HS-5 (cell line): ENCODE measurements at regions not wholly inside any gene's neighbourhood (a gene's known extent, or its start where the extent isn't known, plus 50 kb on each side); places are given as distances from the start of the nearest gene placed in this dataset.
A peak's percentile ranks its signal among the peaks of the same experiment; 100 is the strongest.

Source experiments
- DNase-seq: peaks from one replicate; pipeline ENCODE4 v3.0.0-alpha.2; 2012; ENCODE audit warnings: low read depth

GRCh38 chr7:21029006-21029405 lies 242.3 kb upstream of the SP8 start:
- DNase-seq, result no peak

GRCh38 chr7:21030237-21030871 lies 243.7 kb upstream of the SP8 start:
- DNase-seq, result no peak

GRCh38 chr7:21041252-21041651 lies 254.6 kb upstream of the SP8 start:
- no peak for DNase-seq

GRCh38 chr7:21041666-21042065 lies 255.0 kb upstream of the SP8 start:
- no peak for DNase-seq

GRCh38 chr7:21044384-21044783 lies 257.7 kb upstream of the SP8 start:
- no peak for DNase-seq

DNA sequence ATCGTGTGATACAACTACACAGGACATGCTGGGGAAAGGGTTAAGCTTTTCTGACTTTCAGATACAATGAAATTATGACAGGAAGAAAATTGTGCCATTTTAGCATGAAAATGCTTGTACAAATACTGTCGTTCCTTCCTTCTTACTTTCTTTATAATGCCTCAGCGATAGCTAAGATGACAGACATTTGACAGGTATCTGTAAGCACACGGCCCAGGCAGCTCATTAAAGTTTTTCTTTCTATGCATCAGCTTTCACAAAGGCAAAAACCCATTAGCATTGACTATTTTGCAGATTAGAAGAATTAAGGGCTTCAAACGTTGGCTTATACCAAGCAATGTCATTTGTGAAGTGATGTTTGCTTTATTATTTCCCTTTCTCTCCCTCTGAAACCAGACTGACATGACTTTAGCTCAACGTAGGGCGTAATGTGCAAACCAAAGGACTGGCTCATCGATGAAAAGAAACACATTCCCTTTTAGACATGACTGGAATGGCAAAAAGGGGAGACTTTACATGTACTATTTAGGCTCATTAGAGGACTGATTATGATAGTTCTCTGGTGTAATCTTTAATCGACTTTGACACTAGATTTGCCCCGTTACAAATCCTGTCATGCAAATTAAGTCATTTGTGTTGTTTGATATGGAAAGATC lies 258.4 kb upstream of the SP8 start:
- no peak for DNase-seq

- no peak for DNase-seq
These were observed 265.2 kb upstream of the SP8 start for GRCh38 chr7:21051865-21052264.

DNA sequence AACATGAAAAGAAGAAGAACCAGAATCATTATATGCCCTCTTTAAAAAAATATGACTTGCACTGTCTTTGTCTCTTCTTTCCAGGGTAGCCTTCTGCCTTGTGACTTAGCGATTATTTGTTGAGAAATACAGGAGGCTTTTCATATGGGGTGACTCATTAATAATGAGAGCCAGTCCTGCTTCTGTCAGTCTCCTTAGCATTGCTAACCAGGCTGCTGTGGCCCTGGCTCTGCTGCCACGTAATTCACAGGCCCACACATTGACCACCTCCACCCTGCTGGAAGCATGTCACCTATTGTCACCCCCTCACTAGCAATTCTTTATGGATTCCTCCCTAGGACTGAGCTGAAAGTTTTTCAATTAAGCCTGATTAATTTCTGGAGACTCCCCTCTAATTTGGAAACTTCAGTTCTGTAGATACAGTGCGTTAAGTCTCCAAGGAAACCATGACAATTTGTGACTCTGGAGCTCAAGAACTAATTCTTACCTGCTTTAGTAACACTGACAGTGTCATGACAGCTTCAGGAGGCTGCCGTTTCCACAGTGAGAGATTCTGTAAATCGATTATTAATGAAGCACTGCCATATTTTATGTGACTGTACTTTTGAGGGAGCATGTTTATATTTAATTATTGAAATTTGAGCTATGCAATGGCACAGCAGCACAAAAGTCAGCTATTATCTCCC lies 267.9 kb upstream of the SP8 start:
- no peak for DNase-seq

GRCh38 chr7:21059069-21059468 lies 272.4 kb upstream of the SP8 start:
- no peak for DNase-seq

DNA sequence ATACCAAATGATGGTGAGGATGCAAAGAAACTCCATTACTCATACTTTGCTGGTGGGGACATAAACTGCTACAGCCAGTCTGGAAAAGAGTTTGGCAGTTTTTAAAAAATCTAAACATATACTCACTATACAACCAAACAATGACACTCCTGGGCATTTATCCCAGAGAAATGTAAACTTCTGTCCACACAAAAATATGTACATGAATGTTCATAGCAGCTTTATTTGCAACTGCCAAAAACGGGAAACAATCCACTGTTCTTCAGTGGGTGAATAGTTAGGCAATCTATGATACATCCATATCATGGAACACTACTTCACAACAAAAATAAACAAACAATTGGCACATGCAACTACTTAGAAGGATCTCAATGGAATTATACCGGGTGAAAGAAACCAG lies 276.4 kb upstream of the SP8 start:
- no peak for DNase-seq

DNA sequence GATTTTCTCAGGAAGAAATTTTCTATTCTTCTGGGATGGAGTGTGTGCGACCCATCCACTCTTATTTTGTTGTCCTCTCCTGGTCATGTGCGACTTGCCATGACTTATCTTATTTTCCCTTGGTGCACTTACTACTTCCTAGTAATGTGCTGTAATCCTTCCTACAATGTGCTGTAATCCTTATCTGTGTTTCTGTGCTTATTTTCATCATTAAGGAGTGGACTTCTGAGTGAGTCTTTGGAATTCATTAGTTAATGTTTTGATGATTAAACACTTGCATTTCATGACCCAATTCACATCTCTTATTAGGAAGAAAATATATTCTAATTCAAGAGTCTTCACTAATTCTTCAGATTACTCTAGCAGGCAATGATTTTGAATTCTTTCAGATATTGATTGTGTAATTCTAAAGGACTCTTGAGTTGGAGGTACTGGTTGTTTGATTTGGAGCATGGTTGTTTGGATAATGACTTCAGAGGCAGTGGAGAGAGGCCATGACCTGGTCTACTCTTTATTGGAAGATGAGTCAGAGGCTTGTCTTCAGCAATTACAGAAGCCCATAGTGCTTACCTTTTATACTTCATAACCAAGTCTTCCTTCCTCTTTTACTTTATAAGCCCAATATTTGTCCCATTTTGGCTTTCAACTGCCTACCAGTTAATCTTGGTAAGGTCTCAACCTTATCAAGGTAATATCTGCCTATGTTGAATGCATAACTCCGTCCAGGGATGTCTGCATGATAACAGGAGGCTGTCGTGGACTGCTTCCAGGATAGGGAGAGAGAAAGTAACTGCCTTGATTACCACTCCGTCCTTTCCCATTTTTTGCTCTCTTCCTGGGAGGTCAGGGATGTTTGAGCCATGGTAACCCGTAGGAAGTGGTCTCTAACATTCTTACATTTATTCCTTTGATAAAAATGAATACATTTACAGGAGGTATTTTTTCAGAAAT lies 278.3 kb upstream of the SP8 start:
- peak; percentile 22 for DNase-seq

DNA sequence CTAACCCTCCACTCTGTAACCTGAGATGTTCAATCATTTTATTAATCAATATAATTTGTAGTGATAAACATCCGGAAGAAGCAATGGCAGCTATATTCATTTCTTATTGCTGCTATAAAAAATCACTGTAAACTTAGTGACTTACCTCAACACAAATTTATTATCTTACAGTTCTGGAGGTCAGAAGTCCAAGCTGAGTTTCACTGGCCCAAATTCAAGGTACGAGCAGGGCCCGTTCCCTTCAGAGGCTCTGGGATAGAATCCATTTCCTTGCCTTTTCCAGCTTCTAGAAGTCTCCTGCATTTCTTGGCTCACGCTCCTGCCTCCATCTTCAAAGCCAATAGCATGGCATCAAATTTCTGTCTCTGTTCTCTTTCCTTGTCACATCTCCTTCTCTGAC lies 279.5 kb upstream of the SP8 start:
- DNase-seq, result no peak

DNA sequence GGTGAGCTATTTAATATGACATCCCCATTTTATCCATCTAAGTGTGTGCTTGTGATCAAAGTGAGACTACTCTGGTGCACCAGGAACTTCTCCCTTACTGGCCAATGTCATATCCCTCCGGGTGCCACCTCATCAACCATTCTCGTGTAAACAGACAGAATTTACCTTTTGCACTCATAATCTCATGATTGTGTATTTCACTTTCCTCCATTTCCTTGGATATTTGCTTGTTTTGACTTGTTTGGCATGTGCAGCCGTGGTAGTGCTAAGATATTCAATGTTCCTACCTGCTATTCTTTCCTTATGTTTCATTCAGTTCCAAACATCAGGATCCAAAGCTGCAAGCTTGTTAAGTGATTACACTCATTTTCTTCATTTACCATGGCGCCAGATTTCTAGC lies 280.5 kb upstream of the SP8 start:
- DNase-seq, result no peak

DNA sequence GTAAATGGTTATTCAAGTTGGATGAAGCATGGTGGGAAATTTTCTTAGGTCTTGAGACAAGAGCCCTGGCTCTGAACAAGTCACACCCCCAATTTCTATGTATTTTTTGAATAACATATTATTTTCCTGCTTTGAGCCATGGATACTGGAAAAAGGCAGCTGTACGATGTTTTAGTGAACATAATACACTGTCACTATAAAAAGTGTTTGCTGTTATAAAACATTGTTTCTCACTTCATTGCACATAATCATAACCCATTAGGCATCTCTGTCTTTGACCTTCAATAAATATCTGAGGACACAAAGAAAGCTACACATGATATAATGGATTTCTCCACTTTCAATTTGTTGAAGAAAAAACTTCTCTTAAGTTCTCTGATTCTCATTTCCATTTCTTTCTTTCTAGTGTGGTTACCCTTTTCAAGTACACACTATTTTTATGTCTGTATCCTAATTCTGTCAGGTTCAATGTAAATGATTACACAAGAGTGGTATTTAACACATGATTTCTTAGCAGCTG lies 283.9 kb upstream of the SP8 start:
- no peak for DNase-seq

GRCh38 chr7:21071561-21072501 lies 285.1 kb upstream of the SP8 start:
- no peak for DNase-seq

DNA sequence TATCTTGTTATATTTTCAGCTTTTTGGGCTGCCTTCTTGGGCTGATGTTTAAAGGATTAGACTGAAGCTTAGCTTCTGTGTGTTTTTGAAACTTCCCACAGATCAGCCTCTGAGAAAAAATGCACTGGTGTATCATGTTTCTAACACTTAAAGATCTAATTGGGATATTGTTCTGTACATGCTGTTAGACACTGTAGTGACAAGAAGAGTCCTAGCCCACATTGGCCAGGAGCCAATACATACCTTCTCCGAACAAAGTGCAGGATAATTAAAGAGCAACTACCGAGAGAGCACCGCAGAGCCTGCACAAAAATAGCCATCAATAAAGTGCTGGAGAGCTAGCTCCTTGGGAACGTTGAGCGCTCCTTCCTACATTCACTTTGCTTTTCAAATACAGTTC lies 289.4 kb upstream of the SP8 start:
- no peak for DNase-seq

GRCh38 chr7:21076574-21076973 lies 289.9 kb upstream of the SP8 start:
- no peak for DNase-seq

DNA sequence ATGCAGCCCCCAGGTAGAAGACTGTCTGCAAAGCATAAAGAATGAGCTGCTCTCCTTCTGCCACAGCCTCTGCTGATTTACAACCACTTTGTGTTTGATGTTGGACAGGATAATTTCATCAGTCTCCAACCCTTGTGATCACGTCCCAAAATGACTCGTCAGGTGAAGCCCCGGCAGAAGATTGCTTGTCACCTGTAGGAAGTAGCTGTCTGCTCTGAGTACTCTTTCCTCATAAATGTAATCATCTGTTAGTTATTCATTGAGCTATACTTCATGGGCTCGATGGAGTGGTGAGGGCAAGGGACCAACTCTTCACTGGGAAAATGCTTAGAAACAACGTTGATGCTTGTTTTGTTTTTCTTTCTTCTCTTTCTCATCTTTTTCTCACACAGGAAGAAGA lies 290.9 kb upstream of the SP8 start:
- DNase-seq, result no peak

DNA sequence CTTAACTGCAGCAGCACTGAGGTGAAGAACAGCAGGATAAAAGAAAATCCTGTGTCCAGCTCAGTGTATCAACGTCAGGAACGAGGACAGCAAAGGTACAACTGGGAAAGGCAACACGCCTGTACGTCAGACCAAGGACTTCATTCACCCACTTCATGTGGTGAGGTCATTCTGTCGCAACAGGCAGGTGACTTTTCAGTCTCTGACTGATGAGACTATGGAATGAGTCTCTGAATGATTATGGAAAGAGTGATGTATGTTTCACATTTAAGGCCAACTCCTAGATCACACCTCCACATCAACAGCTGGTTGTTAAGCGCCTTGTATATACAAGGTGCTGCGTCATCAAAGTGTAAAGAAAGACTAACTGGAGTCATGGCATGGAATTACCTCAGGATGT lies 297.6 kb upstream of the SP8 start:
- no peak for DNase-seq

DNA sequence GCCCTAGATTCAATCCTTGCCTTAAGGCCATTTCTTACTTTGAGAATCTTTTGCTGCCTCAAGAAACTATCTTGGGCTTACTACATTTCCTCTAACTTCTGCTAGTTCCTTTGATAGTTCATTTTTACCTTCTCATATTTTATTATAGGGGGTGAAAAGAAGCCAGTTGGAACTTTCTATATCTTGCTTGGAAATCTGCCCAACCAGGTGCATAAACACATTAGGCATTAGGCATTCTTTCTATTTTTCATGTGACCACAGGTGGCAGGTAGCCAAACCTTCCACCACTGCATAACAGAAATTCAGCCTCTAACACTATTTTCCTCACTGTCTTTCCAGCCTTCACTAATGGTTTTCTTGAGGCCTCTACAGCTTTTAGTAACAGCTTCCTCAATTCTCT lies 300.0 kb upstream of the SP8 start:
- no peak for DNase-seq

DNA sequence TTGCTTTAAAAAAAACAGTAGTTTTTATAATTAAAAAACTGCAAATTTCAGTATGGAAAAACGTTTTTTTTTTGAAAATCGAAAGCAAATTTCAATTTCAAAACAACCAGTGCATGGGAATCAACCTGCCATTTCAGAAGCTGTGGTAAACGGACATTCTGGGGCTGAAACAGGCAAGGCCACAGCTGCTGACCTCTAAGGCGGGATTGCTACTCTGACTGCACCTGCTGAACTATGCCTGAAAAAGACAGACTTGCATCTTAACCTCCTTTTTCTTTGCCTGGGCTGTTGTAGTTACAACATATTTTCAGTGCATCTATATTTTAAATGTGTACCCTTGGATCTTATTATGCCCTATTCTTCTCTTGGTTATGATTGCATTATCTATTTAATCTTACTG lies 303.0 kb upstream of the SP8 start:
- DNase-seq, result no peak
